H1 (cell line): ENCODE measurements at regions not wholly inside any gene's neighbourhood (a gene's known extent, or its start where the extent isn't known, plus 50 kb on each side); places are given as distances from the start of the nearest gene placed in this dataset.

Experiments used
- CTCF ChIA-PET: fragments of 300-600 bp; sonication (Branson Sonifier 250); formaldehyde crosslinking; loops from one replicate; lab custom pipeline; 2021; ENCODE audit not compliant: partially characterized antibody; lab: Charles Lee
- POLR2A ChIA-PET: fragments of 300-600 bp; sonication (Branson Sonifier 250); formaldehyde crosslinking; loops from one replicate; lab custom pipeline; 2021; ENCODE audit warnings: inconsistent platforms; ENCODE audit not compliant: partially characterized antibody; lab: Charles Lee
- DNase-seq, 2 experiments: peaks; one replicate each; pipeline versions ENCODE4 v3.0.0 to v3.0.0-alpha.2; 2010 to 2022; ENCODE audit warnings: low spot score in 2 of 2, low read depth in 1 of 2, mixed read lengths in 1 of 2
- FAIRE-seq: peaks from 2 replicates; lab custom pipeline; 2011; peaks lifted over from hg19 to GRCh38; lab: Jason Lieb, UNC
- H2AFZ ChIP-seq: 2 replicates; pipeline ENCODE4 v1.8.1; 2012; ENCODE audit warnings: low read length, inconsistent platforms
- H2AK5ac ChIP-seq: 2 replicates; pipeline ENCODE4 v1.6.1; 2013; ENCODE audit warnings: low read depth, low read length
- H2BK120ac ChIP-seq: replicated peaks from 2 replicates; pipeline ENCODE3; 2013; ENCODE audit warnings: low read depth, low read length, inconsistent platforms
- H2BK12ac ChIP-seq: 2 replicates; pipeline ENCODE4 v1.6.1; 2013; ENCODE audit warnings: low read depth, low read length
- H2BK15ac ChIP-seq: 2 replicates; pipeline ENCODE4 v1.6.1; 2013; ENCODE audit warnings: low read length
- H2BK20ac ChIP-seq: 2 replicates; pipeline ENCODE4 v1.6.1; 2013; ENCODE audit warnings: low read length
- H2BK5ac ChIP-seq: 2 replicates; pipeline ENCODE4 v1.6.1; 2013; ENCODE audit warnings: low read depth, low read length
- H3K14ac ChIP-seq: 2 replicates; pipeline ENCODE4 v1.6.1; 2013; ENCODE audit warnings: inconsistent platforms; ENCODE audit not compliant: insufficient read length
- H3K18ac ChIP-seq: 2 replicates; pipeline ENCODE4 v1.6.1; 2013; ENCODE audit warnings: low read length; ENCODE audit errors: extremely low read depth
- H3K23ac ChIP-seq: 2 replicates; pipeline ENCODE4 v1.6.1; 2013; ENCODE audit warnings: inconsistent platforms; ENCODE audit not compliant: insufficient read length
- H3K23me2 ChIP-seq: 2 replicates; pipeline ENCODE4 v1.6.1; 2013; ENCODE audit warnings: low read depth, low read length
- H3K27ac ChIP-seq: 2 replicates; pipeline ENCODE4 v1.6.1; 2011; ENCODE audit warnings: low read depth, low read length, inconsistent platforms
- H3K27me3 ChIP-seq, 4 experiments: replicated peaks in 1 of 4; 1 replicate in 1 of 4; 2 replicates in 3 of 4; pipeline versions ENCODE4 v1.6.1 to v1.8.1; 2011 to 2013; ENCODE audit warnings: low read length in 3 of 4, mild to moderate bottlenecking in 3 of 4, inconsistent platforms in 2 of 4, mixed read lengths in 2 of 4, moderate library complexity in 1 of 4; ENCODE audit not compliant: control insufficient read depth in 3 of 4, insufficient read depth in 3 of 4; ENCODE audit errors: extremely low read depth in 1 of 4
- H3K36me3 ChIP-seq, 4 experiments: 2 replicates each; pipeline versions ENCODE4 v1.6.1 to v1.8.1; 2011 to 2013; ENCODE audit warnings: mild to moderate bottlenecking in 4 of 4, low read length in 3 of 4, moderate library complexity in 2 of 4, control low read depth in 1 of 4, inconsistent platforms in 1 of 4; ENCODE audit not compliant: insufficient read depth in 4 of 4, control insufficient read depth in 2 of 4
- H3K4ac ChIP-seq: replicated peaks from 2 replicates; pipeline ENCODE3; 2013; ENCODE audit warnings: low read length, low read depth, mixed read lengths, inconsistent platforms; ENCODE audit not compliant: insufficient read length
- H3K4me1 ChIP-seq, 4 experiments: replicated peaks in 1 of 4; 1 replicate in 1 of 4; 2 replicates in 3 of 4; pipeline versions ENCODE4 v1.6.1 to v1.8.1; 2011 to 2013; ENCODE audit warnings: low read length in 3 of 4, inconsistent platforms in 2 of 4, mixed read lengths in 1 of 4; ENCODE audit not compliant: insufficient read depth in 4 of 4, control insufficient read depth in 3 of 4
- H3K4me2 ChIP-seq, 2 experiments: 2 replicates each; pipeline versions ENCODE4 v1.6.1 to v1.8.1; 2011 to 2013; ENCODE audit warnings: low read depth in 2 of 2, low read length in 2 of 2, control low read depth in 1 of 2, inconsistent platforms in 1 of 2, mild to moderate bottlenecking in 1 of 2; ENCODE audit not compliant: insufficient read depth in 1 of 2
- H3K4me3 ChIP-seq, 4 experiments: fragments of 200-600, 300-600 bp in 1 of 4; sonication (generic), shearing (Covaris generic), sonication (Bioruptor Twin) in 1 of 4; 2 replicates each; pipeline versions ENCODE4 v1.5.1 to v1.8.1; 2011 to 2016; ENCODE audit warnings: low read length in 4 of 4, low read depth in 3 of 4, control low read depth in 2 of 4, inconsistent platforms in 2 of 4, mild to moderate bottlenecking in 2 of 4, mixed read lengths in 1 of 4, moderate library complexity in 1 of 4; ENCODE audit not compliant: insufficient read depth in 2 of 4; ENCODE audit errors: extremely low read depth in 1 of 4
- H3K56ac ChIP-seq: replicated peaks from 2 replicates; pipeline ENCODE3; 2013; ENCODE audit warnings: low read depth, mild to moderate bottlenecking, mixed read lengths, low read length, inconsistent platforms; ENCODE audit not compliant: insufficient read length
- H3K79me1 ChIP-seq: 2 replicates; pipeline ENCODE4 v1.6.1; 2013; ENCODE audit warnings: low read depth, low read length, control low read depth
- H3K79me2 ChIP-seq, 2 experiments: 2 replicates each; pipeline versions ENCODE4 v1.6.1 to v1.8.1; 2012 to 2013; ENCODE audit warnings: low read length in 2 of 2, mild to moderate bottlenecking in 2 of 2, inconsistent platforms in 1 of 2; ENCODE audit not compliant: insufficient read depth in 2 of 2, control insufficient read depth in 1 of 2
- H3K9ac ChIP-seq, 4 experiments: replicated peaks in 1 of 4; 1 replicate in 1 of 4; 2 replicates in 3 of 4; pipeline versions ENCODE4 v1.6.1 to v1.8.1; 2011 to 2013; ENCODE audit warnings: low read depth in 3 of 4, low read length in 3 of 4, control low read depth in 2 of 4, mild to moderate bottlenecking in 2 of 4, moderate library complexity in 2 of 4, inconsistent platforms in 1 of 4; ENCODE audit errors: extremely low read depth in 1 of 4
- H3K9me3 ChIP-seq, 2 experiments: 2 replicates each; pipeline versions ENCODE4 v1.6.1 to v1.8.1; 2012 to 2013; ENCODE audit warnings: mild to moderate bottlenecking in 2 of 2, moderate library complexity in 2 of 2, control low read depth in 1 of 2, inconsistent platforms in 1 of 2, low read depth in 1 of 2, low read length in 1 of 2, mixed read lengths in 1 of 2; ENCODE audit not compliant: insufficient read depth in 2 of 2
- H4K20me1 ChIP-seq, 2 experiments: replicated peaks in 1 of 2; 2 replicates each; pipeline versions ENCODE3 to v1.8.1; 2011 to 2013; ENCODE audit warnings: inconsistent platforms in 2 of 2, low read length in 2 of 2, mild to moderate bottlenecking in 1 of 2; ENCODE audit not compliant: insufficient read depth in 2 of 2, control insufficient read depth in 1 of 2
- H4K5ac ChIP-seq: 2 replicates; pipeline ENCODE4 v1.6.1; 2013; ENCODE audit warnings: low read length, low read depth, mixed read lengths, inconsistent platforms; ENCODE audit not compliant: insufficient read length
- H4K8ac ChIP-seq: 2 replicates; pipeline ENCODE4 v1.8.0; 2013; ENCODE audit warnings: mild to moderate bottlenecking, moderate library complexity, low read length, inconsistent platforms; ENCODE audit not compliant: insufficient read depth; ENCODE audit errors: extremely low read depth
- H4K91ac ChIP-seq: replicated peaks from 2 replicates; pipeline ENCODE3; 2013; ENCODE audit warnings: low read length, mixed read lengths, inconsistent platforms; ENCODE audit not compliant: insufficient read length
- CHD1 ChIP-seq: IDR thresholded peaks from 2 replicates; pipeline ENCODE4 v1.6.1; 2012; ENCODE audit warnings: low read depth, low read length, improper control_type of control experiment
- CHD2 ChIP-seq: IDR thresholded peaks from 2 replicates; pipeline ENCODE4 v1.6.1; 2012; ENCODE audit warnings: low read length, improper control_type of control experiment
- CTBP2 ChIP-seq: IDR thresholded peaks from 2 replicates; pipeline ENCODE4 v1.7.0; 2011; ENCODE audit warnings: borderline replicate concordance, mild to moderate bottlenecking, moderate library complexity, mixed read lengths, low read length; ENCODE audit not compliant: insufficient read depth, insufficient read length
- EP300 ChIP-seq, 2 experiments: IDR thresholded peaks; 1 replicate in 1 of 2; 2 replicates in 1 of 2; pipeline ENCODE4 v1.6.1; 2011 to 2012; ENCODE audit warnings: low read depth in 2 of 2, low read length in 2 of 2, mild to moderate bottlenecking in 2 of 2, borderline replicate concordance in 1 of 2, inconsistent platforms in 1 of 2, moderate library complexity in 1 of 2
- HDAC2 ChIP-seq, 2 experiments: fragments of 300-600 bp in 1 of 2; sonication (generic) in 1 of 2; IDR thresholded peaks; 2 replicates each; pipeline ENCODE4 v1.6.1; 2011 to 2012; ENCODE audit warnings: low read depth in 2 of 2, low read length in 2 of 2, mild to moderate bottlenecking in 2 of 2, moderate library complexity in 2 of 2, borderline replicate concordance in 1 of 2, inconsistent platforms in 1 of 2
- HDAC6 ChIP-seq: IDR thresholded peaks from one replicate; pipeline ENCODE4 v1.7.1; 2012; ENCODE audit warnings: low read depth, mild to moderate bottlenecking, inconsistent platforms, low read length, moderate library complexity
- MAFK ChIP-seq: IDR thresholded peaks from 2 replicates; pipeline ENCODE4 v1.6.1; 2012; ENCODE audit warnings: low read depth, mild to moderate bottlenecking, improper control_type of control experiment, low read length
- RAD21 ChIP-seq, 2 experiments: IDR thresholded peaks in 1 of 2; conservative IDR thresholded peaks in 1 of 2; 2 replicates each; pipeline ENCODE4 v1.6.1; 2011; ENCODE audit warnings: low read depth in 2 of 2, low read length in 2 of 2, improper control_type of control experiment in 1 of 2, inconsistent platforms in 1 of 2, mild to moderate bottlenecking in 1 of 2, moderate library complexity in 1 of 2
- RXRA ChIP-seq: IDR thresholded peaks from 2 replicates; pipeline ENCODE4 v1.6.1; 2011; ENCODE audit warnings: low read depth, mild to moderate bottlenecking, low read length, moderate library complexity; ENCODE audit not compliant: insufficient read depth
- SIN3A ChIP-seq, 2 experiments: IDR thresholded peaks in 1 of 2; conservative IDR thresholded peaks in 1 of 2; 2 replicates each; pipeline ENCODE4 v1.6.1; 2011 to 2012; ENCODE audit warnings: low read length in 2 of 2, improper control_type of control experiment in 1 of 2, low read depth in 1 of 2, mild to moderate bottlenecking in 1 of 2
- SIRT6 ChIP-seq: IDR thresholded peaks from one replicate; pipeline ENCODE4 v1.7.1; 2012; ENCODE audit warnings: low read length, inconsistent platforms
- ZNF274 ChIP-seq: IDR thresholded peaks from 2 replicates; pipeline ENCODE4 v1.7.0; 2012; ENCODE audit warnings: low read length, borderline replicate concordance; ENCODE audit errors: extremely low read depth
- WGBS, 2 experiments: shearing (Covaris generic) in 1 of 2; methylation state at CpG; one replicate each; pipeline versions ENCODE4 v1.1.6 to v1.1.7; 2013 to 2015; ENCODE audit warnings: low lambda C conversion rate in 2 of 2, mixed read lengths in 2 of 2, inconsistent platforms in 1 of 2, low coverage in 1 of 2, missing lambda C conversion rate in 1 of 2; ENCODE audit not compliant: insufficient replicate concordance in 2 of 2, insufficient coverage in 1 of 2, insufficient read length in 1 of 2; ENCODE audit errors: extremely low coverage in 1 of 2, missing lambda C conversion rate in 1 of 2; 5-methylcytosine and 5-hydroxymethylcytosine counted together
- TF ChIP-seq, protein P1 (sequence below): IDR thresholded peaks from 2 replicates; pipeline ENCODE4 v1.6.1; 2011; ENCODE audit warnings: low read length, improper control_type of control experiment

GRCh38 chr11:23233075-23233474 lies 372.8 kb upstream of the CCDC179 start:
- FAIRE-seq (no peak), DNase-seq (no peak)
- no peak overlapping the region for H3K27ac ChIP-seq
- no peaks in the 10 kb centered on the region for H3K4me1 ChIP-seq
- no peak overlapping the region for H4K8ac ChIP-seq
- no peaks in the 10 kb centered on the region for H3K36me3 ChIP-seq
- H4K91ac ChIP-seq = no peak overlapping the region
- no peak overlapping the region for H4K5ac ChIP-seq
- no peaks in the 10 kb centered on the region for H4K20me1 ChIP-seq
- no peaks in the 10 kb centered on the region for H3K23me2 ChIP-seq
- H2AFZ ChIP-seq = no peak overlapping the region
- WGBS, 2 experiments = 99% methylated on average over 3 of the region's 3 CpGs; no CpG with 5 or more reads in 1 of the 2 experiments
- CTCF ChIA-PET = no interaction called here
- no peak overlapping the region for H2BK12ac ChIP-seq
- H2AK5ac ChIP-seq = no peak overlapping the region
- H2BK15ac ChIP-seq = no peak overlapping the region
- no peak overlapping the region for H3K23ac ChIP-seq
- no peak overlapping the region for H3K4me3 ChIP-seq
- no peak overlapping the region for H3K56ac ChIP-seq
- H2BK5ac ChIP-seq = no peak overlapping the region
- no peak overlapping the region for H3K14ac ChIP-seq
- no peak overlapping the region for H3K4me2 ChIP-seq
- H3K27me3 ChIP-seq = no peaks in the 10 kb centered on the region
- no peaks in the 10 kb centered on the region for H3K9me3 ChIP-seq
- no peak overlapping the region for H3K9ac ChIP-seq
- H3K4ac ChIP-seq = no peak overlapping the region
- H2BK120ac ChIP-seq = no peak overlapping the region
- POLR2A ChIA-PET = no interaction called here
- no peak overlapping the region for H3K18ac ChIP-seq
- H3K79me1 ChIP-seq = no peaks in the 10 kb centered on the region
- no peaks in the 10 kb centered on the region for H3K79me2 ChIP-seq
- no peak overlapping the region for H2BK20ac ChIP-seq
- TF ChIP-seq HDAC2 (IDR thresholded peaks at IDR 0.05; ENCODE audit: borderline replicate concordance in 1 of 2, low read depth in 2 of 2, low read length in 2 of 2) (no peak), CHD2 (no peak), MAFK (no peak), EP300 (IDR thresholded peaks at IDR 0.05; ENCODE audit: borderline replicate concordance in 1 of 2, low read depth in 2 of 2, low read length in 2 of 2) (no peak), ZNF274 (no peak), RAD21 (IDR thresholded peaks at IDR 0.05 in 1 of 2, conservative IDR thresholded peaks at IDR 0.05 in 1 of 2; ENCODE audit: low read depth in 2 of 2, low read length in 2 of 2) (no peak), CTBP2 (no peak), CHD1 (no peak), RXRA (no peak), SIRT6 (no peak), SIN3A (conservative IDR thresholded peaks at IDR 0.05 in 1 of 2, IDR thresholded peaks at IDR 0.05 in 1 of 2; ENCODE audit: low read depth in 1 of 2, low read length in 2 of 2) (no peak), HDAC6 (no peak)
- TF ChIP-seq, protein P1, sequence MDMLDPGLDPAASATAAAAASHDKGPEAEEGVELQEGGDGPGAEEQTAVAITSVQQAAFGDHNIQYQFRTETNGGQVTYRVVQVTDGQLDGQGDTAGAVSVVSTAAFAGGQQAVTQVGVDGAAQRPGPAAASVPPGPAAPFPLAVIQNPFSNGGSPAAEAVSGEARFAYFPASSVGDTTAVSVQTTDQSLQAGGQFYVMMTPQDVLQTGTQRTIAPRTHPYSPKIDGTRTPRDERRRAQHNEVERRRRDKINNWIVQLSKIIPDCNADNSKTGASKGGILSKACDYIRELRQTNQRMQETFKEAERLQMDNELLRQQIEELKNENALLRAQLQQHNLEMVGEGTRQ = no peak
